ENCODE measurements at regions not wholly inside any gene's neighbourhood (a gene's known extent, or its start where the extent isn't known, plus 50 kb on each side); places are given as distances from the start of the nearest gene placed in this dataset.

DNA sequence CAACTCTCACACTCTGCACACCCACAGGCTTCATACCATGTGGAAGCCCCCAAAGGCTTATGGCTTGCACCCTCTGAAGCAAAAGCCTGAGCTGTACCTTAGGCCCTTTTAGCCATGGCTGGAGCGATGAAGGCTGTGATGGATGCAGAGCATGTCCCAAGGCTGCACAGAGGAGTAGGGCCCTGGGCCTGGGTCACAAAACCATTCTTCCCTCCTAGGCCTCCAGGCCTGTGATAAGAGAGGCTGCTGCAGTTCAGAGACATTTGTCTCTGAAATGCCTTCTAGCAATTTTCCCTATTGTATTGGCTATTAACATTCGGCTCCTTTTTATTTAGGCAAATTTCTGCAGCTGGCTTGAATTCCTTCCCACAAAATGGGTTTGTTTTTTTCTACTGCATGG is 1707.7 kb downstream of the MRPL39 start:
- TF ChIP-seq POLR2A (IDR thresholded peaks at IDR 0.05), result no peak
- TF ChIP-seq, protein P1, sequence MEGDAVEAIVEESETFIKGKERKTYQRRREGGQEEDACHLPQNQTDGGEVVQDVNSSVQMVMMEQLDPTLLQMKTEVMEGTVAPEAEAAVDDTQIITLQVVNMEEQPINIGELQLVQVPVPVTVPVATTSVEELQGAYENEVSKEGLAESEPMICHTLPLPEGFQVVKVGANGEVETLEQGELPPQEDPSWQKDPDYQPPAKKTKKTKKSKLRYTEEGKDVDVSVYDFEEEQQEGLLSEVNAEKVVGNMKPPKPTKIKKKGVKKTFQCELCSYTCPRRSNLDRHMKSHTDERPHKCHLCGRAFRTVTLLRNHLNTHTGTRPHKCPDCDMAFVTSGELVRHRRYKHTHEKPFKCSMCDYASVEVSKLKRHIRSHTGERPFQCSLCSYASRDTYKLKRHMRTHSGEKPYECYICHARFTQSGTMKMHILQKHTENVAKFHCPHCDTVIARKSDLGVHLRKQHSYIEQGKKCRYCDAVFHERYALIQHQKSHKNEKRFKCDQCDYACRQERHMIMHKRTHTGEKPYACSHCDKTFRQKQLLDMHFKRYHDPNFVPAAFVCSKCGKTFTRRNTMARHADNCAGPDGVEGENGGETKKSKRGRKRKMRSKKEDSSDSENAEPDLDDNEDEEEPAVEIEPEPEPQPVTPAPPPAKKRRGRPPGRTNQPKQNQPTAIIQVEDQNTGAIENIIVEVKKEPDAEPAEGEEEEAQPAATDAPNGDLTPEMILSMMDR (IDR thresholded peaks at IDR 0.05), result no peak

All from lower leg skin (tissue), 3 donors.